ENCODE measurements at regions not wholly inside any gene's neighbourhood (a gene's known extent, or its start where the extent isn't known, plus 50 kb on each side); places are given as distances from the start of the nearest gene placed in this dataset.

DNA sequence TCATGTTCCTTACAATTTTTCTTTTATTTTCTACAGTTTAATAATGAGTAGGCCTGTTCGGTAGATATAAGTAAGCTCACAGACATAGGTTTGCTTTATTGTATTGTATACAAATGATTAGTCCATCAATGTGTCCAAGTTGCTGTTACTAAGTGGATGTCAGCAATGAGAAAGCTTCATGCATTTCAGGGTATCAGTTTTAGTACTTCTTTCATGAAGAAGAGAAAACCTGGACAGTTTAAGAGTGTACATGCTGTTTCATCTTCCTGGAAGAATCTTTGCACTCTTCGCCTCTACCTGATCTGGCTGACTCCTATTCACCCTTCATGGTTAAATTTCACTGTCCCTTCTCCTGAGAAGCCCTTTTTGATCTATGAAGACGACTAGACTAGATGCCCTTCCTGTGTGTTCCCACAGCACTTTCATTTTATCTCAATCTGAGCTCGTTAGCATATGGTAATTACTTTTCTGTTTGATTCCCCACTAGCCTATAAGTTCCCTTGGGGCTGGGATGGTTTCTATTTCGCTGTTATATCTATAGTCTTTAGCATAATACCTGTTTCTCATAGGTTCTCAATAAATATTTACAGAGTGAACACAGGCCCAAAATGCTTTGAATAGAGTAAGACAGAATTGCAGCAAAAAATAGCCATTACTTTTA, 70.7 kb downstream of the CETN3 start:
- TF ChIP-seq, protein P1, sequence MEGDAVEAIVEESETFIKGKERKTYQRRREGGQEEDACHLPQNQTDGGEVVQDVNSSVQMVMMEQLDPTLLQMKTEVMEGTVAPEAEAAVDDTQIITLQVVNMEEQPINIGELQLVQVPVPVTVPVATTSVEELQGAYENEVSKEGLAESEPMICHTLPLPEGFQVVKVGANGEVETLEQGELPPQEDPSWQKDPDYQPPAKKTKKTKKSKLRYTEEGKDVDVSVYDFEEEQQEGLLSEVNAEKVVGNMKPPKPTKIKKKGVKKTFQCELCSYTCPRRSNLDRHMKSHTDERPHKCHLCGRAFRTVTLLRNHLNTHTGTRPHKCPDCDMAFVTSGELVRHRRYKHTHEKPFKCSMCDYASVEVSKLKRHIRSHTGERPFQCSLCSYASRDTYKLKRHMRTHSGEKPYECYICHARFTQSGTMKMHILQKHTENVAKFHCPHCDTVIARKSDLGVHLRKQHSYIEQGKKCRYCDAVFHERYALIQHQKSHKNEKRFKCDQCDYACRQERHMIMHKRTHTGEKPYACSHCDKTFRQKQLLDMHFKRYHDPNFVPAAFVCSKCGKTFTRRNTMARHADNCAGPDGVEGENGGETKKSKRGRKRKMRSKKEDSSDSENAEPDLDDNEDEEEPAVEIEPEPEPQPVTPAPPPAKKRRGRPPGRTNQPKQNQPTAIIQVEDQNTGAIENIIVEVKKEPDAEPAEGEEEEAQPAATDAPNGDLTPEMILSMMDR (IDR thresholded peaks at IDR 0.05 in 8 of 11, conservative IDR thresholded peaks at IDR 0.05 in 3 of 11): no peak
- TF ChIP-seq POLR2AphosphoS5 (IDR thresholded peaks at IDR 0.05): no peak

Data from spleen (tissue), 7 donors.